Esophagus squamous epithelium (tissue), 5 donors: ENCODE measurements at regions not wholly inside any gene's neighbourhood (a gene's known extent, or its start where the extent isn't known, plus 50 kb on each side); places are given as distances from the start of the nearest gene placed in this dataset.

ENCODE experiments used
- DNase-seq: peaks from one replicate; lab custom pipeline; 2025; lab: John Stamatoyannopoulos, UW
- H3K27ac ChIP-seq, 4 donors: fragments of 200-600 bp; sonication (generic); one replicate each; pipeline ENCODE4 v1.5.1; 2016 to 2019; ENCODE audit warnings: mild to moderate bottlenecking in 1 of 4
- H3K27me3 ChIP-seq, 4 donors: fragments of 200-600 bp; sonication (generic); 1 replicate in 3 of 4; 2 replicates in 1 of 4; pipeline versions ENCODE4 v1.5.1 to v1.6.0; 2017 to 2021; ENCODE audit warnings: antibody characterized with exemption in 1 of 4
- H3K36me3 ChIP-seq, 3 donors: fragments of 200-600 bp; sonication (generic); one replicate each; pipeline ENCODE4 v1.5.1; 2016 to 2019
- H3K4me1 ChIP-seq, 3 donors: fragments of 200-600 bp; sonication (generic); one replicate each; pipeline ENCODE4 v1.5.1; 2017 to 2019
- H3K4me3 ChIP-seq, 4 donors: fragments of 200-600 bp; sonication (generic); 1 replicate in 3 of 4; 2 replicates in 1 of 4; pipeline ENCODE4 v1.5.1; 2016 to 2019; ENCODE audit warnings: mild to moderate bottlenecking in 2 of 4, moderate library complexity in 1 of 4
- H3K9me3 ChIP-seq, 3 donors: fragments of 200-600 bp; sonication (generic); one replicate each; pipeline ENCODE4 v1.5.1; 2016 to 2019
- CTCF ChIP-seq, 6 experiments: fragments of 450-650 bp in 4 of 6; fragments of 200-600 bp in 2 of 6; sonication (generic) in 2 of 6; IDR thresholded peaks; one replicate each; pipeline ENCODE4 v1.5.1; 2016 to 2019; ENCODE audit warnings: antibody characterized with exemption in 6 of 6, mild to moderate bottlenecking in 4 of 6, moderate library complexity in 4 of 6
- POLR2A ChIP-seq, 4 donors: fragments of 450-650 bp; IDR thresholded peaks; one replicate each; pipeline ENCODE4 v1.6.1; 2017; ENCODE audit warnings: antibody characterized with exemption in 4 of 4, mild to moderate bottlenecking in 4 of 4, moderate library complexity in 3 of 4
- WGBS, 2 donors: methylation state at CpG; one replicate each; pipeline ENCODE4 v1.1.5; 2018; 5-methylcytosine and 5-hydroxymethylcytosine counted together
- intact Hi-C: fragments of 100-400 bp; cut with DNase I; formaldehyde crosslinking; loops from one replicate; pipeline ENCODE4 v1.15.0; 2022
- donor health status: DM: yes; HTN: yes; CAD: no.

GRCh38 chr13:57450356-57450755 is 181.2 kb upstream of the PCDH17 start:
- H3K4me3 ChIP-seq: no peak overlapping the region
- intact Hi-C loops: no loop called here
- no peak overlapping the region for H3K27ac ChIP-seq
- H3K9me3 ChIP-seq: no peaks in the 10 kb centered on the region
- 71 to 83% methylated on average over 2 of the region's 2 CpGs for WGBS, 2 donors
- no peak for DNase-seq
- no peaks in the 10 kb centered on the region for H3K36me3 ChIP-seq
- H3K4me1 ChIP-seq: no peaks in the 10 kb centered on the region
- TF ChIP-seq CTCF (IDR thresholded peaks at IDR 0.05) (no peak), POLR2A (IDR thresholded peaks at IDR 0.05) (no peak)
- H3K27me3 ChIP-seq: no peaks in the 10 kb centered on the region

GRCh38 chr13:57452228-57452627 is 179.3 kb upstream of the PCDH17 start:
- Histone ChIP-seq H3K27me3 (no peaks in the 10 kb centered on the region), H3K27ac (no peak overlapping the region), H3K4me3 (no peak overlapping the region), H3K36me3 (no peaks in the 10 kb centered on the region), H3K9me3 (no peaks in the 10 kb centered on the region), H3K4me1 (no peaks in the 10 kb centered on the region)
- TF ChIP-seq POLR2A (IDR thresholded peaks at IDR 0.05) (no peak), CTCF (IDR thresholded peaks at IDR 0.05) (no peak)
- 55 to 62% methylated on average over 2 of the region's 2 CpGs for WGBS, 2 donors
- intact Hi-C loops: no loop called here
- DNase-seq: no peak

- no peaks in the 10 kb centered on the region for H3K4me1 ChIP-seq
- no peak overlapping the region for H3K4me3 ChIP-seq
- no peak for TF ChIP-seq POLR2A (IDR thresholded peaks at IDR 0.05)
- no peak for TF ChIP-seq CTCF (IDR thresholded peaks at IDR 0.05)
- WGBS, 2 donors: 69 to 82% methylated on average over 1 of the region's 1 CpG
- no peaks in the 10 kb centered on the region for H3K36me3 ChIP-seq
- intact Hi-C loops: no loop called here
- H3K9me3 ChIP-seq: no peaks in the 10 kb centered on the region
- DNase-seq: no peak
- H3K27me3 ChIP-seq: no peaks in the 10 kb centered on the region
- no peak overlapping the region for H3K27ac ChIP-seq
These were observed 161.1 kb upstream of the PCDH17 start for GRCh38 chr13:57470491-57470890.

GRCh38 chr13:57491318-57491717 is 140.2 kb upstream of the PCDH17 start:
- intact Hi-C loops: no loop called here
- H3K9me3 ChIP-seq: no peaks in the 10 kb centered on the region
- no peak overlapping the region for H3K27ac ChIP-seq
- no peak for DNase-seq
- H3K36me3 ChIP-seq: no peaks in the 10 kb centered on the region
- no peak overlapping the region for H3K4me3 ChIP-seq
- WGBS, 2 donors: 64 to 65% methylated on average over 1 of the region's 1 CpG
- H3K4me1 ChIP-seq: no peaks in the 10 kb centered on the region
- TF ChIP-seq CTCF (IDR thresholded peaks at IDR 0.05): no peak
- TF ChIP-seq POLR2A (IDR thresholded peaks at IDR 0.05): no peak
- no peaks in the 10 kb centered on the region for H3K27me3 ChIP-seq

GRCh38 chr13:57507752-57508463 is 123.6 kb upstream of the PCDH17 start:
- no peaks in the 10 kb centered on the region for H3K9me3 ChIP-seq
- no peak overlapping the region for H3K27ac ChIP-seq
- no peak overlapping the region for H3K4me3 ChIP-seq
- H3K36me3 ChIP-seq: no peaks in the 10 kb centered on the region
- intact Hi-C loops: no loop called here
- no peaks in the 10 kb centered on the region for H3K4me1 ChIP-seq
- no peaks in the 10 kb centered on the region for H3K27me3 ChIP-seq
- 66 to 86% methylated on average over 2 to 3 of the region's 3 CpGs for WGBS, 2 donors
- no peak for DNase-seq
- TF ChIP-seq POLR2A (IDR thresholded peaks at IDR 0.05) (no peak), CTCF (IDR thresholded peaks at IDR 0.05) (no peak)
